B cell (primary cell): ENCODE measurements at regions not wholly inside any gene's neighbourhood (a gene's known extent, or its start where the extent isn't known, plus 50 kb on each side); places are given as distances from the start of the nearest gene placed in this dataset.

Experiments used
- ATAC-seq: fragments of 200-7000 bp; cut with Tn5 transposase; one replicate; pipeline ENCODE4 v1.10.0; 2021; ENCODE audit warnings: low read depth, mild to moderate bottlenecking, moderate number of reproducible peaks, moderate library complexity
- CTCF ChIA-PET: fragments of 350-600 bp; sonication (Branson Sonifier 250); formaldehyde crosslinking; loops from one replicate; lab custom pipeline; 2021; ENCODE audit warnings: antibody characterized with exemption, inconsistent platforms; lab: Charles Lee
- POLR2A ChIA-PET: fragments of 350-600 bp; sonication (Branson Sonifier 250); formaldehyde crosslinking; loops from one replicate; lab custom pipeline; 2021; ENCODE audit warnings: antibody characterized with exemption; lab: Charles Lee
- DNase-seq: peaks from one replicate; pipeline ENCODE4 v3.0.0; 2013
- H2AFZ ChIP-seq: 2 replicates; pipeline ENCODE4 v1.6.1; 2012; ENCODE audit warnings: mild to moderate bottlenecking, low read depth, low read length; ENCODE audit not compliant: insufficient read depth, poor library complexity, severe bottlenecking
- H3K27ac ChIP-seq, 2 donors: 1 replicate in 1 of 2; 2 replicates in 1 of 2; pipeline ENCODE4 v1.5.1; 2012 to 2013; ENCODE audit warnings: low read length in 2 of 2, mild to moderate bottlenecking in 2 of 2, moderate library complexity in 1 of 2
- H3K27me3 ChIP-seq, 4 experiments: fragments of 200-600 bp in 1 of 4; sonication (generic) in 1 of 4; replicated peaks in 1 of 4; 1 replicate in 2 of 4; 2 replicates in 2 of 4; pipeline versions ENCODE4 v1.6.1 to v1.7.0; 2013 to 2016; ENCODE audit warnings: low read length in 3 of 4, mild to moderate bottlenecking in 2 of 4, mixed read lengths in 1 of 4, moderate library complexity in 1 of 4; ENCODE audit not compliant: insufficient read depth in 4 of 4, control insufficient read depth in 3 of 4; ENCODE audit errors: control extremely low read depth in 1 of 4
- H3K36me3 ChIP-seq, 2 experiments: replicated peaks in 1 of 2; 1 replicate in 1 of 2; 2 replicates in 1 of 2; pipeline versions ENCODE4 v1.6.1 to v1.7.1; 2013; ENCODE audit warnings: low read length in 1 of 2; ENCODE audit not compliant: insufficient read depth in 2 of 2, control insufficient read depth in 1 of 2; ENCODE audit errors: control extremely low read depth in 1 of 2, extremely low read depth in 1 of 2
- H3K4me1 ChIP-seq, 2 donors: fragments of 200-600 bp in 1 of 2; sonication (generic) in 1 of 2; 1 replicate in 1 of 2; 2 replicates in 1 of 2; pipeline versions ENCODE4 v1.5.1 to v1.6.1; 2013 to 2017; ENCODE audit warnings: low read length in 2 of 2; ENCODE audit not compliant: control insufficient read depth in 2 of 2, insufficient read depth in 2 of 2
- H3K4me2 ChIP-seq: replicated peaks from 2 replicates; pipeline ENCODE3; 2012; ENCODE audit warnings: mild to moderate bottlenecking, low read depth, low read length; ENCODE audit not compliant: poor library complexity, severe bottlenecking
- H3K4me3 ChIP-seq, 5 experiments: fragments of 200-600 bp in 1 of 5; sonication (generic) in 1 of 5; 1 replicate in 3 of 5; 2 replicates in 2 of 5; pipeline versions ENCODE4 v1.5.1 to v1.7.0; 2011 to 2016; ENCODE audit warnings: low read length in 4 of 5, mild to moderate bottlenecking in 4 of 5, low read depth in 2 of 5, control low read depth in 1 of 5, moderate library complexity in 1 of 5; ENCODE audit not compliant: insufficient read depth in 1 of 5; ENCODE audit errors: control extremely low read depth in 1 of 5, extremely low read depth in 1 of 5
- H3K79me2 ChIP-seq: fragments of 200-600 bp; sonication (generic); one replicate; pipeline ENCODE4 v1.6.0; 2016; ENCODE audit warnings: low read length; ENCODE audit not compliant: control insufficient read depth, insufficient read depth
- H3K9ac ChIP-seq: fragments of 200-600 bp; sonication (generic); 2 replicates; pipeline ENCODE4 v1.6.1; 2017; ENCODE audit warnings: mild to moderate bottlenecking, low read length, moderate library complexity
- H3K9me3 ChIP-seq, 3 donors: one replicate each; pipeline versions ENCODE4 v1.6.1 to v1.7.1; 2013; ENCODE audit warnings: low read length in 2 of 3; ENCODE audit not compliant: control insufficient read depth in 2 of 3, insufficient read depth in 1 of 3; ENCODE audit errors: control extremely low read depth in 1 of 3
- H4K20me1 ChIP-seq: 2 replicates; pipeline ENCODE4 v1.6.0; 2012; ENCODE audit warnings: mild to moderate bottlenecking, low read length; ENCODE audit not compliant: insufficient read depth, control insufficient read depth, poor library complexity, severe bottlenecking
- H3K27ac Mint-ChIP-seq: one replicate; pipeline ENCODE4 v1.8.0; 2021; ENCODE audit warnings: mixed read lengths
- H3K27me3 Mint-ChIP-seq: one replicate; pipeline ENCODE4 v1.8.0; 2021; ENCODE audit warnings: mixed read lengths
- H3K4me1 Mint-ChIP-seq: one replicate; pipeline ENCODE4 v1.8.0; 2021; ENCODE audit warnings: mixed read lengths
- H3K4me3 Mint-ChIP-seq: one replicate; pipeline ENCODE4 v1.8.0; 2021; ENCODE audit warnings: mixed read lengths
- H3K9me3 Mint-ChIP-seq: one replicate; pipeline ENCODE4 v1.8.0; 2022; ENCODE audit warnings: mixed read lengths; ENCODE audit not compliant: insufficient read depth
- EZH2 ChIP-seq: IDR thresholded peaks from 2 replicates; pipeline ENCODE4 v1.6.1; 2012; ENCODE audit warnings: borderline replicate concordance, low read depth, mild to moderate bottlenecking, moderate library complexity, low read length; ENCODE audit not compliant: insufficient read depth, poor library complexity, severe bottlenecking
- WGBS: methylation state at CpG from one replicate; pipeline ENCODE4 v1.1.5; 2013; ENCODE audit warnings: missing lambda C conversion rate; ENCODE audit not compliant: insufficient coverage; 5-methylcytosine and 5-hydroxymethylcytosine counted together
- intact Hi-C: fragments of 100-400 bp; cut with micrococcal nuclease; formaldehyde crosslinking; loops from one replicate; pipeline ENCODE4 v1.10.0; 2022
- TF ChIP-seq, protein P1 (sequence below): fragments of 200-600 bp; IDR thresholded peaks from one replicate; pipeline ENCODE4 v1.8.0; 2022; ENCODE audit warnings: antibody characterized with exemption, mild to moderate bottlenecking

DNA sequence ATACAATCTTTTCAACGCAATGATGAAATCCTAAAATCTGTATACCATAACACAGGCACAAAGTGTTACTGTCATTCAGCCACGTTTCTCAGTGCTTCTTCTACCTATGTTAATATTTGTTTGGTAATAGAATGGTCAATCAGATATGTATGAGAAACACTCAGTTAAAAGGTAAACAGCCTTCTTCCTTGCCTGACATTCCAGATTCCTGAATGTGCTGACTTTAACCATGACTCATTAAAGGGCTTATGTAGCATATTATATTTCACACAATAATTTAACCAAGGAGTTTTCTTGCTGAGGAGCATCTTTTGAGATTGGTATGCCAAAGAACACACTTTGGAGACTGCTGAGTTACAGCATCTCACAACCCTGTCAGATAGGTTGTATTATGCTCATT is 187.6 kb downstream of the CETN3 start:
- Mint-ChIP-seq H3K9me3 (no peaks in the 10 kb centered on the region), H3K27ac (no peak overlapping the region), H3K4me3 (no peak overlapping the region), H3K4me1 (no peaks in the 10 kb centered on the region), H3K27me3 (peaks cover 5% of the 10 kb centered on the region)
- H3K4me2 ChIP-seq = no peak overlapping the region
- H4K20me1 ChIP-seq = no peaks in the 10 kb centered on the region
- no CpG with 5 or more reads among the region's 2 CpGs for WGBS
- H3K36me3 ChIP-seq = no peaks in the 10 kb centered on the region
- intact Hi-C loops = no loop called here
- DNase-seq (no peak), ATAC-seq (no peak)
- no peak for TF ChIP-seq EZH2
- no peak overlapping the region for H3K27ac ChIP-seq
- no peaks in the 10 kb centered on the region for H3K4me1 ChIP-seq
- no peak overlapping the region for H2AFZ ChIP-seq
- POLR2A ChIA-PET = no interaction called here
- no peak overlapping the region for H3K9ac ChIP-seq
- H3K27me3 ChIP-seq = no peaks in the 10 kb centered on the region
- CTCF ChIA-PET = no interaction called here
- no peak overlapping the region for H3K4me3 ChIP-seq
- H3K79me2 ChIP-seq = no peaks in the 10 kb centered on the region
- no peaks in the 10 kb centered on the region for H3K9me3 ChIP-seq

DNA sequence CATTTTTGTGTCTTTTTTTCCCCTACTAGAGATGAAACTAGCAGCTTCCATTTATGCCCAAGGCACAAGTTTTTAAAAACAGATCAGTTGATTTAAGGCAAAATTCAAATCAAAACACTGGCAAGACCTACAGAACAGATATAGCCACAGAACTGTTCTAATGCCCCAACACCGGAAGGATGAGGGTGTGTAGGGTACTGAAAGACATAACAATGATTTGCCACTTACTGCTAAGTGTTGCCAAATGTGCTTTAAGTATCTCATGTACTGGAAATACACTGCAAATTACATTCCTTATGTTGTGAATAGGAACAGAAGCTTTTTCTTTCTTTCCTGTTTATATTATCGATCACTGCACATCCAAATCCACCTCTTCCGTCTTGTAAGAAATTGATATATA is 189.0 kb downstream of the CETN3 start:
- no peak overlapping the region for H3K9ac ChIP-seq
- Mint-ChIP-seq H3K4me1 (no peaks in the 10 kb centered on the region), H3K4me3 (no peak overlapping the region), H3K27ac (no peak overlapping the region), H3K27me3 (peaks cover 5% of the 10 kb centered on the region), H3K9me3 (no peaks in the 10 kb centered on the region)
- H3K79me2 ChIP-seq = no peaks in the 10 kb centered on the region
- H3K36me3 ChIP-seq = no peaks in the 10 kb centered on the region
- H3K4me1 ChIP-seq = no peaks in the 10 kb centered on the region
- intact Hi-C loops = no loop called here
- POLR2A ChIA-PET = no interaction called here
- H3K4me2 ChIP-seq = no peak overlapping the region
- ATAC-seq (no peak), DNase-seq (no peak)
- TF ChIP-seq, protein P1, sequence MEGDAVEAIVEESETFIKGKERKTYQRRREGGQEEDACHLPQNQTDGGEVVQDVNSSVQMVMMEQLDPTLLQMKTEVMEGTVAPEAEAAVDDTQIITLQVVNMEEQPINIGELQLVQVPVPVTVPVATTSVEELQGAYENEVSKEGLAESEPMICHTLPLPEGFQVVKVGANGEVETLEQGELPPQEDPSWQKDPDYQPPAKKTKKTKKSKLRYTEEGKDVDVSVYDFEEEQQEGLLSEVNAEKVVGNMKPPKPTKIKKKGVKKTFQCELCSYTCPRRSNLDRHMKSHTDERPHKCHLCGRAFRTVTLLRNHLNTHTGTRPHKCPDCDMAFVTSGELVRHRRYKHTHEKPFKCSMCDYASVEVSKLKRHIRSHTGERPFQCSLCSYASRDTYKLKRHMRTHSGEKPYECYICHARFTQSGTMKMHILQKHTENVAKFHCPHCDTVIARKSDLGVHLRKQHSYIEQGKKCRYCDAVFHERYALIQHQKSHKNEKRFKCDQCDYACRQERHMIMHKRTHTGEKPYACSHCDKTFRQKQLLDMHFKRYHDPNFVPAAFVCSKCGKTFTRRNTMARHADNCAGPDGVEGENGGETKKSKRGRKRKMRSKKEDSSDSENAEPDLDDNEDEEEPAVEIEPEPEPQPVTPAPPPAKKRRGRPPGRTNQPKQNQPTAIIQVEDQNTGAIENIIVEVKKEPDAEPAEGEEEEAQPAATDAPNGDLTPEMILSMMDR = no peak
- no peak for TF ChIP-seq EZH2
- H4K20me1 ChIP-seq = no peaks in the 10 kb centered on the region
- no peak overlapping the region for H3K27ac ChIP-seq
- H3K27me3 ChIP-seq = no peaks in the 10 kb centered on the region
- H3K9me3 ChIP-seq = no peaks in the 10 kb centered on the region
- no peak overlapping the region for H3K4me3 ChIP-seq
- no peak overlapping the region for H2AFZ ChIP-seq
- CTCF ChIA-PET = no interaction called here
- no CpG with 5 or more reads among the region's 3 CpGs for WGBS
